Body of pancreas (tissue), 4 donors: ENCODE measurements at regions not wholly inside any gene's neighbourhood (a gene's known extent, or its start where the extent isn't known, plus 50 kb on each side); places are given as distances from the start of the nearest gene placed in this dataset.

Experiments used
- ATAC-seq: fragments of 150-250 bp; one replicate; pipeline ENCODE4 v1.9.1; 2016
- DNase-seq, 4 donors: peaks; one replicate each; pipeline ENCODE4 v3.0.0-alpha.2; 2019
- H3K27ac ChIP-seq, 4 donors: fragments of 200-600 bp; sonication (generic); 1 replicate in 3 of 4; 2 replicates in 1 of 4; pipeline versions ENCODE4 v1.5.1 to v1.6.1; 2016 to 2019; ENCODE audit warnings: mild to moderate bottlenecking in 1 of 4, mixed read lengths in 1 of 4, moderate library complexity in 1 of 4
- H3K27me3 ChIP-seq, 2 donors: fragments of 200-600 bp; sonication (generic); one replicate each; pipeline ENCODE4 v1.6.0; 2016; ENCODE audit warnings: mild to moderate bottlenecking in 1 of 2
- H3K36me3 ChIP-seq, 2 donors: fragments of 200-600 bp; sonication (generic); replicated peaks in 1 of 2; 2 replicates each; pipeline ENCODE4 v1.5.1; 2016; ENCODE audit warnings: low read depth in 2 of 2; ENCODE audit not compliant: insufficient read depth in 1 of 2
- H3K4me1 ChIP-seq: fragments of 200-600 bp; sonication (generic); one replicate; pipeline ENCODE4 v1.6.0; 2016
- H3K4me3 ChIP-seq, 2 donors: fragments of 200-600 bp; sonication (generic); 1 replicate in 1 of 2; 2 replicates in 1 of 2; pipeline ENCODE4 v1.5.1; 2016 to 2019
- H3K9me3 ChIP-seq, 3 donors: fragments of 200-600 bp; sonication (generic); 1 replicate in 2 of 3; 2 replicates in 1 of 3; pipeline ENCODE4 v1.5.1; 2016
- POLR2A ChIP-seq, 3 donors: fragments of 450-650 bp; IDR thresholded peaks; one replicate each; pipeline ENCODE4 v1.6.1; 2016; ENCODE audit warnings: antibody characterized with exemption in 3 of 3, mild to moderate bottlenecking in 2 of 3
- WGBS, 2 donors: methylation state at CpG; one replicate each; pipeline ENCODE4 v1.1.5; 2017; 5-methylcytosine and 5-hydroxymethylcytosine counted together
- intact Hi-C: fragments of 100-400 bp; cut with DNase I; formaldehyde crosslinking; loops from one replicate; pipeline ENCODE4 v1.15.1; 2023
- TF ChIP-seq, protein P1 (sequence below), 7 experiments: fragments of 450-650 bp in 4 of 7; fragments of 200-600 bp in 3 of 7; sonication (generic) in 3 of 7; IDR thresholded peaks; one replicate each; pipeline ENCODE4 v1.5.1; 2016 to 2019; ENCODE audit warnings: antibody characterized with exemption in 7 of 7

DNA sequence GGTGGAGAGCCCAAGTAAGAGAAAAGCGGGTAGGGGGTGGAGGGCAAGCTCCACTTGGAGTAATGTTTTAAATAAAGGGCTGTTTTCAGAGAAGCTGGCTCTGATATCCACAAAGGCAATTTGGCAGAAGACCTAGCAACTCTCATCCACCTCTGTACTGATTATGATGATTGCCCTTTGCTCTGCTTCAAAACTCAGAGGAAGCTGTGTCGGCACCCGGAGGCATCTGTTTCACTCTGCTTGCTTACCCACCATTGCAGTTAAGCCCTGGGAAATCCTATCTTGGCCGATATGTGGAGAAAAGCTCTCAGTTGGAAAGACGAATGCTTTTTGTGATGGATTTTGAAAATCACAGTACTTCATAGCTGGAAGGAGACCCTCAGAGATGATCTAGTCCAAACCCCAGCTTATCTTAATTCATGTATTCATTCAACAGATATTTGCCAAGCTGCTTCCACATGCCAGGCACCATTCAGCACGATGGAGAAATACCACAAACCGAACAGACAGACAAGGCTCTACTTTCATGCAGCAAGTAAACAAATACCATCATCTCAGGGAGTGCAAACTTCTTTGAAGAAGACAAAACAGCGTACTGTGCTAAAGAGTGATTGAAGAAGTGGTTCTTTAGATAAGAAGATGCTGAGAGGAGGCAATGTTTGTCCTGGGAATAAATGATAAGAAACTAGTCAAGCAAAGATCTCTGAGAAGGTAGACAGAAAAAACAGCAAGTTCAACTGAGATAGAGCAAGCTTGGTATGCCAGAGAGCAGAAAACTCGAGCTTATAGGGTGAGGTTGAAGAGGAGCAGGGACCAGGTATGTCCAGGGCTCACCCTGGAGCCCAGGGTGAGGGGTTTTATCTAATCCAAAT, 140.4 kb upstream of the SPDL1 start:
- DNase-seq (no peak), ATAC-seq (no peak)
- Histone ChIP-seq H3K27ac (no peak overlapping the region), H3K36me3 (no peaks in the 10 kb centered on the region), H3K27me3 (no peaks in the 10 kb centered on the region), H3K9me3 (no peaks in the 10 kb centered on the region), H3K4me1 (peaks cover 3% of the 10 kb centered on the region), H3K4me3 (no peak overlapping the region)
- intact Hi-C loops = no loop called here
- TF ChIP-seq POLR2A (IDR thresholded peaks at IDR 0.05) = no peak
- TF ChIP-seq, protein P1, sequence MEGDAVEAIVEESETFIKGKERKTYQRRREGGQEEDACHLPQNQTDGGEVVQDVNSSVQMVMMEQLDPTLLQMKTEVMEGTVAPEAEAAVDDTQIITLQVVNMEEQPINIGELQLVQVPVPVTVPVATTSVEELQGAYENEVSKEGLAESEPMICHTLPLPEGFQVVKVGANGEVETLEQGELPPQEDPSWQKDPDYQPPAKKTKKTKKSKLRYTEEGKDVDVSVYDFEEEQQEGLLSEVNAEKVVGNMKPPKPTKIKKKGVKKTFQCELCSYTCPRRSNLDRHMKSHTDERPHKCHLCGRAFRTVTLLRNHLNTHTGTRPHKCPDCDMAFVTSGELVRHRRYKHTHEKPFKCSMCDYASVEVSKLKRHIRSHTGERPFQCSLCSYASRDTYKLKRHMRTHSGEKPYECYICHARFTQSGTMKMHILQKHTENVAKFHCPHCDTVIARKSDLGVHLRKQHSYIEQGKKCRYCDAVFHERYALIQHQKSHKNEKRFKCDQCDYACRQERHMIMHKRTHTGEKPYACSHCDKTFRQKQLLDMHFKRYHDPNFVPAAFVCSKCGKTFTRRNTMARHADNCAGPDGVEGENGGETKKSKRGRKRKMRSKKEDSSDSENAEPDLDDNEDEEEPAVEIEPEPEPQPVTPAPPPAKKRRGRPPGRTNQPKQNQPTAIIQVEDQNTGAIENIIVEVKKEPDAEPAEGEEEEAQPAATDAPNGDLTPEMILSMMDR (IDR thresholded peaks at IDR 0.05) = no peak
- 43 to 47% methylated on average over 9 of the region's 9 CpGs for WGBS, 2 donors

DNA sequence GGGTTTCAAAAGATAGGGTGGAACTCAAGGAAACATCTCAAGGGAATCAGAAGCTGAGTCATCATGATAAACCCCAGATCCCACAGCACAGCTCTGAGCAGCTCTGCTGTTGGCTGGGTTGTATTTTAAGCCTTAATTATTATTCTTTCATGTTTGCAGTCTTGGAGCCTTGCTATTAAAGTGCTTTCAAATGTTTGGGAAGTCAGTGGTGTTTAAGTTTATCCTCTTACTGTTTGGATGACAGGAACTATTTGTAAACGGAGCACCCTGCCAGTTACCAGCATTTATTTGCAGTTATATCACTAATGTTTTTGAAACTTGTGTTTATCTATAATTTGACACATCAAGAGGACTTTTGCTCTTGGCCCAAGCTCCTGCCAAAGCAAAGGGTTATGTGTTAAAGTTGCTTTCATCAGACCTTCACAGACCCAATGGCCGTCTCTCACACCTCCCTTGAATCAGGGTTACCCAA, 141.1 kb upstream of the SPDL1 start:
- intact Hi-C loops = no loop called here
- no peak for DNase-seq
- Histone ChIP-seq H3K4me3 (no peak overlapping the region), H3K27me3 (no peaks in the 10 kb centered on the region), H3K27ac (no peak overlapping the region), H3K9me3 (no peaks in the 10 kb centered on the region), H3K4me1 (peaks cover 3% of the 10 kb centered on the region), H3K36me3 (no peaks in the 10 kb centered on the region)
- 4 to 29% methylated on average over 2 of the region's 2 CpGs for WGBS, 2 donors
- ATAC-seq = no peak
- TF ChIP-seq, protein P1 (IDR thresholded peaks at IDR 0.05) = no peak
- TF ChIP-seq POLR2A (IDR thresholded peaks at IDR 0.05) = no peak

DNA sequence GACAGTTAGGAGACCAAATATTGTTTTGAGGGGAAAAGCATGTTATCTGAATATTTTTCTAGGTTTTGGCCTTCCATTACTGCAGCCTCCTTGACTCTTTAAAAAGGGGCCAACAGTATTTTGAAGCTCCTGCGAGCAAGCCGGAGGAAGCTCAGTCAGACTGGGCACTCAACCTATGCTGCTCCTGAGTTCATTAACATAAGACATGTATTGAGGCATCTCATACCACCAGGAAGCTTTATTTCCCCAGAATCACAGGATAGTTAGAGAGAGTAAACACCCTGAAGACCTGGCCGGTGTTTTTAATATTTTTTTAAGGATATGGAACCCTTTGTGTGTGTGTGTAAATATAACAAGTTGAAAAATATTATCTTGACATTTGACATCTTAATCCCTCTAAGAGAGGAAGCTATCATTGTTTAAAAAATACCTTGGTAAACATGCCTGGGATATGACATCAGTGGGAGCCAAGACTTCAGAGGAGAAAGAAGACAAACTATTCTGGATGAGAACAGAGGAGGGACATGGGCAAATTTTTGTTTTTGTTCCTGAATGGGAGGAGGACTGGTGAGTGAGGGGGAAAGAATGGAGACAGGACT, 139.3 kb upstream of the SLIT3 start:
- ATAC-seq (no peak), DNase-seq (no peak)
- peaks cover 3% of the 10 kb centered on the region for H3K4me1 ChIP-seq
- WGBS, 2 donors = 42 to 64% methylated on average over 3 of the region's 3 CpGs
- no peak overlapping the region for H3K4me3 ChIP-seq
- no peak overlapping the region for H3K27ac ChIP-seq
- H3K36me3 ChIP-seq = no peaks in the 10 kb centered on the region
- intact Hi-C loops = no loop called here
- no peaks in the 10 kb centered on the region for H3K9me3 ChIP-seq
- no peaks in the 10 kb centered on the region for H3K27me3 ChIP-seq
- no peak for TF ChIP-seq POLR2A (IDR thresholded peaks at IDR 0.05)
- TF ChIP-seq, protein P1 (IDR thresholded peaks at IDR 0.05) = no peak

DNA sequence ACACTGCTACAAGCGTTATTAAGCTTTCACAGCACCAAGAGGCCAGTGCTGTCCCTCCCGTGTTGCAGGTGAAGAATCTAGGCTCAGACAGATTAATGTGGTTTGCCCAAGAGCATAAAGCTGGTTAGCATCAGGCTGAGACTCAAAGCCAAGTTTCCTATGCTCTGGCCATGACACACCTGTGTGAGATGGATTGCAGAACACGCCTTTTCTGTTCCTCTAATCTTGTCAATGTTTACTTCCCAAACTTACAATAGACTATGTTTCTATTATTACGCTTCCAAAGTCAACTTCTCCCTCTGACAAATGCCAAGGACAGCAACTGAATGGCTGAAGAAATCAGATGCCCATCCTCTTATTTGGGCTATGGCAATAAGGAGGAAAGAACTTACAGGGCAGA, 138.4 kb upstream of the SLIT3 start:
- Histone ChIP-seq H3K4me3 (no peak overlapping the region), H3K27me3 (no peaks in the 10 kb centered on the region), H3K36me3 (no peaks in the 10 kb centered on the region), H3K9me3 (no peaks in the 10 kb centered on the region), H3K27ac (no peak overlapping the region), H3K4me1 (peaks cover 3% of the 10 kb centered on the region)
- 37 to 49% methylated on average over 4 of the region's 4 CpGs for WGBS, 2 donors
- intact Hi-C loops = no loop called here
- ATAC-seq = no peak
- TF ChIP-seq, protein P1 (IDR thresholded peaks at IDR 0.05) = no peak
- TF ChIP-seq POLR2A (IDR thresholded peaks at IDR 0.05) = no peak
- no peak for DNase-seq
